CD14-positive monocyte (primary cell): ENCODE measurements at regions not wholly inside any gene's neighbourhood (a gene's known extent, or its start where the extent isn't known, plus 50 kb on each side); places are given as distances from the start of the nearest gene placed in this dataset.

Source experiments
- DNase-seq, 3 donors: peaks; one replicate each; pipeline ENCODE4 v3.0.0-alpha.2; 2011 to 2022
- H2AFZ ChIP-seq: 2 replicates; pipeline ENCODE4 v1.6.0; 2012; ENCODE audit warnings: mild to moderate bottlenecking, low read depth, low read length, inconsistent platforms; ENCODE audit not compliant: insufficient read depth, poor library complexity, severe bottlenecking
- H3K27ac ChIP-seq, 2 donors: 1 replicate in 1 of 2; 2 replicates in 1 of 2; pipeline ENCODE4 v1.5.1; 2012 to 2013; ENCODE audit warnings: low read length in 2 of 2, control low read depth in 1 of 2, inconsistent platforms in 1 of 2, low read depth in 1 of 2, mild to moderate bottlenecking in 1 of 2
- H3K27me3 ChIP-seq, 2 donors: one replicate each; pipeline versions ENCODE4 v1.6.0 to v1.6.1; 2011 to 2013; ENCODE audit warnings: low read length in 2 of 2; ENCODE audit not compliant: control insufficient read depth in 2 of 2, insufficient read depth in 2 of 2
- H3K36me3 ChIP-seq, 2 donors: replicated peaks in 1 of 2; 1 replicate in 1 of 2; 2 replicates in 1 of 2; pipeline versions ENCODE4 v1.5.1 to v1.6.1; 2012 to 2013; ENCODE audit warnings: low read length in 2 of 2, control low read depth in 1 of 2, inconsistent platforms in 1 of 2, mild to moderate bottlenecking in 1 of 2; ENCODE audit not compliant: insufficient read depth in 2 of 2, control insufficient read depth in 1 of 2
- H3K4me1 ChIP-seq, 2 donors: 1 replicate in 1 of 2; 2 replicates in 1 of 2; pipeline versions ENCODE4 v1.5.1 to v1.6.1; 2012 to 2013; ENCODE audit warnings: low read length in 2 of 2, control low read depth in 1 of 2, inconsistent platforms in 1 of 2, mild to moderate bottlenecking in 1 of 2, moderate library complexity in 1 of 2; ENCODE audit not compliant: insufficient read depth in 2 of 2, control insufficient read depth in 1 of 2
- H3K4me2 ChIP-seq: replicated peaks from 2 replicates; pipeline ENCODE3; 2012; ENCODE audit warnings: low read length, moderate library complexity, mild to moderate bottlenecking; ENCODE audit not compliant: poor library complexity, severe bottlenecking; ENCODE audit errors: extremely low read depth
- H3K4me3 ChIP-seq, 3 experiments: fragments of 200-600 bp in 1 of 3; sonication (generic) in 1 of 3; replicated peaks in 1 of 3; 1 replicate in 2 of 3; 2 replicates in 1 of 3; pipeline ENCODE4 v1.5.1; 2011 to 2013; ENCODE audit warnings: low read length in 3 of 3, mild to moderate bottlenecking in 3 of 3, control low read depth in 2 of 3, low read depth in 2 of 3, inconsistent platforms in 1 of 3, moderate library complexity in 1 of 3
- H3K79me2 ChIP-seq: 2 replicates; pipeline ENCODE4 v1.6.0; 2012; ENCODE audit warnings: mild to moderate bottlenecking, control low read depth, inconsistent platforms, low read length, moderate library complexity; ENCODE audit not compliant: insufficient read depth
- H3K9ac ChIP-seq: 2 replicates; pipeline ENCODE4 v1.6.0; 2017; ENCODE audit warnings: low read length, mild to moderate bottlenecking; ENCODE audit not compliant: insufficient read depth, poor library complexity, severe bottlenecking
- H3K9me3 ChIP-seq, 2 donors: replicated peaks in 1 of 2; 1 replicate in 1 of 2; 2 replicates in 1 of 2; pipeline versions ENCODE4 v1.5.1 to v1.6.1; 2012 to 2013; ENCODE audit warnings: low read length in 2 of 2, control low read depth in 1 of 2; ENCODE audit not compliant: control insufficient read depth in 1 of 2, insufficient read depth in 1 of 2
- H4K20me1 ChIP-seq: 2 replicates; pipeline ENCODE4 v1.6.0; 2012; ENCODE audit warnings: mild to moderate bottlenecking, low read length, control low read depth, moderate library complexity; ENCODE audit not compliant: insufficient read depth
- H3K27ac Mint-ChIP-seq, 7 donors: one replicate each; pipeline ENCODE4 v1.8.0; 2020; ENCODE audit warnings: mild to moderate bottlenecking in 7 of 7, mixed read lengths in 7 of 7, moderate library complexity in 6 of 7, inconsistent platforms in 2 of 7
- H3K27me3 Mint-ChIP-seq, 3 donors: one replicate each; pipeline ENCODE4 v1.8.0; 2021 to 2022; ENCODE audit warnings: low read depth in 3 of 3, mild to moderate bottlenecking in 3 of 3, mixed read lengths in 3 of 3, moderate library complexity in 3 of 3, inconsistent platforms in 1 of 3
- H3K36me3 Mint-ChIP-seq, 2 donors: one replicate each; pipeline ENCODE4 v1.8.0; 2020; ENCODE audit warnings: mixed read lengths in 2 of 2, inconsistent platforms in 1 of 2, mild to moderate bottlenecking in 1 of 2
- H3K4me1 Mint-ChIP-seq: one replicate; pipeline ENCODE4 v1.8.0; 2020; ENCODE audit warnings: mild to moderate bottlenecking, mixed read lengths
- H3K4me3 Mint-ChIP-seq, 2 donors: one replicate each; pipeline ENCODE4 v1.8.0; 2020; ENCODE audit warnings: mild to moderate bottlenecking in 2 of 2, mixed read lengths in 2 of 2, moderate library complexity in 1 of 2
- H3K9me3 Mint-ChIP-seq, 7 donors: one replicate each; pipeline ENCODE4 v1.8.0; 2020 to 2022; ENCODE audit warnings: mixed read lengths in 7 of 7, mild to moderate bottlenecking in 6 of 7, moderate library complexity in 6 of 7, inconsistent platforms in 2 of 7
- CTCF ChIP-seq: fragments of 200-600 bp; IDR thresholded peaks from one replicate; pipeline ENCODE4 v1.8.0; 2022; ENCODE audit warnings: antibody characterized with exemption, mild to moderate bottlenecking
- WGBS: methylation state at CpG from one replicate; pipeline ENCODE4 v1.1.5; 2013; ENCODE audit warnings: missing lambda C conversion rate; ENCODE audit not compliant: insufficient coverage; 5-methylcytosine and 5-hydroxymethylcytosine counted together
- intact Hi-C, 2 donors: fragments of 100-400 bp; cut with micrococcal nuclease; formaldehyde crosslinking; loops; one replicate each; pipeline versions ENCODE4 v1.15.0 to v1.15.1; 2023

- Histone ChIP-seq H3K4me1 (no peaks in the 10 kb centered on the region), H3K36me3 (no peaks in the 10 kb centered on the region), H3K4me3 (no peak overlapping the region), H2AFZ (no peak overlapping the region), H3K4me2 (no peak overlapping the region), H3K9me3 (no peaks in the 10 kb centered on the region), H3K79me2 (no peaks in the 10 kb centered on the region), H3K9ac (no peak overlapping the region), H4K20me1 (no peaks in the 10 kb centered on the region), H3K27me3 (no peaks in the 10 kb centered on the region), H3K27ac (no peak overlapping the region)
- H3K9me3 Mint-ChIP-seq, result peaks cover 0 to 12% (median 0%) of the 10 kb centered on the region in 7 donors
- H3K27ac Mint-ChIP-seq, result no peak overlapping the region
- no peak for DNase-seq
- H3K4me3 Mint-ChIP-seq, result no peak overlapping the region
- H3K4me1 Mint-ChIP-seq, result no peaks in the 10 kb centered on the region
- intact Hi-C loops, result no loop called here
- H3K27me3 Mint-ChIP-seq, result no peaks in the 10 kb centered on the region
- no peaks in the 10 kb centered on the region for H3K36me3 Mint-ChIP-seq
- no peak for TF ChIP-seq CTCF
These were observed 163.5 kb upstream of the SPIN4 start for GRCh38 chrX:63514569-63515080.

GRCh38 chrX:63513825-63514568 is 162.9 kb upstream of the SPIN4 start:
- DNase-seq, result no peak
- no peaks in the 10 kb centered on the region for H3K79me2 ChIP-seq
- Mint-ChIP-seq H3K27me3 (no peaks in the 10 kb centered on the region), H3K36me3 (no peaks in the 10 kb centered on the region), H3K4me3 (no peak overlapping the region), H3K9me3 (peaks cover 0 to 5% (median 0%) of the 10 kb centered on the region in 7 donors), H3K27ac (no peak overlapping the region), H3K4me1 (no peaks in the 10 kb centered on the region)
- WGBS, result no CpG with 5 or more reads among the region's 5 CpGs
- H2AFZ ChIP-seq, result no peak overlapping the region
- H3K27ac ChIP-seq, result no peak overlapping the region
- H3K36me3 ChIP-seq, result no peaks in the 10 kb centered on the region
- no peaks in the 10 kb centered on the region for H3K4me1 ChIP-seq
- no peak overlapping the region for H3K4me3 ChIP-seq
- intact Hi-C loops, result no loop called here
- H3K4me2 ChIP-seq, result no peak overlapping the region
- H3K27me3 ChIP-seq, result no peaks in the 10 kb centered on the region
- no peak for TF ChIP-seq CTCF
- H3K9ac ChIP-seq, result no peak overlapping the region
- H3K9me3 ChIP-seq, result no peaks in the 10 kb centered on the region
- H4K20me1 ChIP-seq, result no peaks in the 10 kb centered on the region
